WTC11 (cell line): ENCODE measurements at regions not wholly inside any gene's neighbourhood (a gene's known extent, or its start where the extent isn't known, plus 50 kb on each side); places are given as distances from the start of the nearest gene placed in this dataset.

Experiments
- ATAC-seq: fragments of 200-7000 bp; cut with Tn5 transposase; 2 replicates; pipeline ENCODE4 v1.10.0; 2021; ENCODE audit warnings: mild to moderate bottlenecking, moderate library complexity
- CTCF ChIA-PET: fragments of 300-600 bp; sonication (Branson Sonifier 250); formaldehyde crosslinking; loops from one replicate; lab custom pipeline; 2021; ENCODE audit warnings: antibody characterized with exemption; lab: Charles Lee
- POLR2A ChIA-PET: fragments of 350-600 bp; sonication (Branson Sonifier 250); formaldehyde crosslinking; loops from one replicate; lab custom pipeline; 2021; ENCODE audit warnings: antibody characterized with exemption; lab: Charles Lee
- DNase-seq: peaks from one replicate; pipeline ENCODE4 v3.0.0; 2021; ENCODE audit warnings: low spot score
- H3K27ac Mint-ChIP-seq: 2 replicates; pipeline ENCODE4 v1.8.0; 2021; ENCODE audit warnings: mixed read lengths
- H3K27me3 Mint-ChIP-seq: 2 replicates; pipeline ENCODE4 v1.8.0; 2021; ENCODE audit warnings: low read depth, mild to moderate bottlenecking, moderate library complexity, mixed read lengths
- H3K36me3 Mint-ChIP-seq: 2 replicates; pipeline ENCODE4 v1.8.0; 2021; ENCODE audit warnings: mixed read lengths
- H3K4me1 Mint-ChIP-seq: 2 replicates; pipeline ENCODE4 v1.8.0; 2022; ENCODE audit warnings: mixed read lengths
- H3K4me3 Mint-ChIP-seq: 2 replicates; pipeline ENCODE4 v1.8.0; 2021; ENCODE audit warnings: mild to moderate bottlenecking, moderate library complexity, mixed read lengths
- H3K9me3 Mint-ChIP-seq: 2 replicates; pipeline ENCODE4 v1.8.0; 2021; ENCODE audit warnings: mixed read lengths
- EMX1 ChIP-seq: fragments of 250-450 bp; sonication (Bioruptor Pico); IDR thresholded peaks from 2 replicates; pipeline ENCODE4 v1.8.0; 2021; ENCODE audit warnings: mild to moderate bottlenecking
- FOXJ3 ChIP-seq: sonication (generic); formaldehyde crosslinking; IDR thresholded peaks from 2 replicates; pipeline ENCODE4 v1.9.0; 2021; ENCODE audit warnings: missing genetic modification reagents, mild to moderate bottlenecking, borderline replicate concordance
- GTF2I ChIP-seq: fragments of 250-450 bp; sonication (Bioruptor Pico); conservative IDR thresholded peaks from 2 replicates; pipeline ENCODE4 v1.4.0; 2021; ENCODE audit warnings: mild to moderate bottlenecking
- JAZF1 ChIP-seq: fragments of 250-450 bp; sonication (Bioruptor Pico); IDR thresholded peaks from 2 replicates; pipeline ENCODE4 v1.9.0; 2021; ENCODE audit warnings: moderate library complexity, mild to moderate bottlenecking, inconsistent platforms
- NFYB ChIP-seq: sonication (generic); formaldehyde crosslinking; conservative IDR thresholded peaks from 2 replicates; pipeline ENCODE4 v1.8.0; 2022; ENCODE audit warnings: low read depth, missing genetic modification reagents
- NR3C1 ChIP-seq: sonication (generic); formaldehyde crosslinking; conservative IDR thresholded peaks from 2 replicates; pipeline ENCODE4 v1.8.1; 2023; ENCODE audit warnings: low read depth, mild to moderate bottlenecking, missing genetic modification reagents
- SMAD4 ChIP-seq: sonication (generic); formaldehyde crosslinking; IDR thresholded peaks from 2 replicates; pipeline ENCODE4 v1.8.0; 2022; ENCODE audit warnings: mild to moderate bottlenecking, missing genetic modification reagents
- ZNF232 ChIP-seq: sonication (generic); formaldehyde crosslinking; IDR thresholded peaks from 2 replicates; pipeline ENCODE4 v1.8.0; 2022; ENCODE audit warnings: mild to moderate bottlenecking, missing genetic modification reagents
- ZNF671 ChIP-seq: fragments of 250-450 bp; sonication (Bioruptor Pico); IDR thresholded peaks from 2 replicates; pipeline ENCODE4 v1.8.0; 2021; ENCODE audit warnings: mild to moderate bottlenecking
- TF ChIP-seq, protein P1 (sequence below): fragments of 250-450 bp; sonication (Bioruptor Pico); IDR thresholded peaks from 2 replicates; pipeline ENCODE4 v1.9.0; 2021; ENCODE audit warnings: mild to moderate bottlenecking
- TF ChIP-seq, protein P2 (sequence below): sonication (generic); formaldehyde crosslinking; IDR thresholded peaks from 2 replicates; pipeline ENCODE4 v1.8.1; 2023; ENCODE audit warnings: mild to moderate bottlenecking, missing genetic modification reagents, moderate library complexity
- TF ChIP-seq, protein P3 (sequence below): sonication (generic); formaldehyde crosslinking; IDR thresholded peaks from 2 replicates; pipeline ENCODE4 v1.8.1; 2022; ENCODE audit warnings: low read depth, mild to moderate bottlenecking, moderate library complexity, missing genetic modification reagents, borderline replicate concordance
- TF ChIP-seq, protein P4 (sequence below): fragments of 200-600 bp; IDR thresholded peaks from 2 replicates; pipeline ENCODE4 v1.8.0; 2022; ENCODE audit warnings: antibody characterized with exemption
- TF ChIP-seq, protein P5 (sequence below): sonication (generic); formaldehyde crosslinking; IDR thresholded peaks from 2 replicates; pipeline ENCODE4 v1.8.0; 2022; ENCODE audit warnings: mild to moderate bottlenecking, missing genetic modification reagents
- TF ChIP-seq, protein P6 (sequence below): sonication (generic); formaldehyde crosslinking; IDR thresholded peaks from 2 replicates; pipeline ENCODE4 v1.8.1; 2022; ENCODE audit warnings: low read depth, missing genetic modification reagents, borderline replicate concordance
- TF ChIP-seq, protein P7 (sequence below): sonication (generic); formaldehyde crosslinking; IDR thresholded peaks from 2 replicates; pipeline ENCODE4 v1.8.0; 2023; ENCODE audit warnings: mild to moderate bottlenecking, missing genetic modification reagents

DNA sequence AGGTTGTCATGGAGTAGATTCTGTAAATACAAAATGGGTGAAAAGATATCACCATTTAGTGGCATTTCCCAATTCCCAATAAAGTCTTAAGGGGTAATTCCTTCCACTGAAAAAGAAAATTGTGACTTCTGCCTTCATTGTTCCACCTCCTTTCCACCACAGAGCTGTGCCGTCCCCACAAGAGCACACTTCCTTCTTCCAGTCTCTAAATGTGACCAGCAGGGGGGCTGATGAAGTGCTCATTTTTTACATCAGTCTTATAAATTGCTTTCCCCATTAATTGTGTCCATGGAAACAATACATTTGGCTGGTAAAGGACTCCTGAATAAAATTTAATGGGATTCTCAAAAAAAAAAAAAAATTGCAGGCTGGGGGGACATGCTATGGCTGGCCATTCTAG is 260.8 kb upstream of the PSMD7 start (continued):
- TF ChIP-seq, protein P1, sequence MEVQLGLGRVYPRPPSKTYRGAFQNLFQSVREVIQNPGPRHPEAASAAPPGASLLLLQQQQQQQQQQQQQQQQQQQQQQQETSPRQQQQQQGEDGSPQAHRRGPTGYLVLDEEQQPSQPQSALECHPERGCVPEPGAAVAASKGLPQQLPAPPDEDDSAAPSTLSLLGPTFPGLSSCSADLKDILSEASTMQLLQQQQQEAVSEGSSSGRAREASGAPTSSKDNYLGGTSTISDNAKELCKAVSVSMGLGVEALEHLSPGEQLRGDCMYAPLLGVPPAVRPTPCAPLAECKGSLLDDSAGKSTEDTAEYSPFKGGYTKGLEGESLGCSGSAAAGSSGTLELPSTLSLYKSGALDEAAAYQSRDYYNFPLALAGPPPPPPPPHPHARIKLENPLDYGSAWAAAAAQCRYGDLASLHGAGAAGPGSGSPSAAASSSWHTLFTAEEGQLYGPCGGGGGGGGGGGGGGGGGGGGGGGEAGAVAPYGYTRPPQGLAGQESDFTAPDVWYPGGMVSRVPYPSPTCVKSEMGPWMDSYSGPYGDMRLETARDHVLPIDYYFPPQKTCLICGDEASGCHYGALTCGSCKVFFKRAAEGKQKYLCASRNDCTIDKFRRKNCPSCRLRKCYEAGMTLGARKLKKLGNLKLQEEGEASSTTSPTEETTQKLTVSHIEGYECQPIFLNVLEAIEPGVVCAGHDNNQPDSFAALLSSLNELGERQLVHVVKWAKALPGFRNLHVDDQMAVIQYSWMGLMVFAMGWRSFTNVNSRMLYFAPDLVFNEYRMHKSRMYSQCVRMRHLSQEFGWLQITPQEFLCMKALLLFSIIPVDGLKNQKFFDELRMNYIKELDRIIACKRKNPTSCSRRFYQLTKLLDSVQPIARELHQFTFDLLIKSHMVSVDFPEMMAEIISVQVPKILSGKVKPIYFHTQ, result no peak
- TF ChIP-seq, protein P2, sequence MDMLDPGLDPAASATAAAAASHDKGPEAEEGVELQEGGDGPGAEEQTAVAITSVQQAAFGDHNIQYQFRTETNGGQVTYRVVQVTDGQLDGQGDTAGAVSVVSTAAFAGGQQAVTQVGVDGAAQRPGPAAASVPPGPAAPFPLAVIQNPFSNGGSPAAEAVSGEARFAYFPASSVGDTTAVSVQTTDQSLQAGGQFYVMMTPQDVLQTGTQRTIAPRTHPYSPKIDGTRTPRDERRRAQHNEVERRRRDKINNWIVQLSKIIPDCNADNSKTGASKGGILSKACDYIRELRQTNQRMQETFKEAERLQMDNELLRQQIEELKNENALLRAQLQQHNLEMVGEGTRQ, result no peak
- TF ChIP-seq, protein P3, sequence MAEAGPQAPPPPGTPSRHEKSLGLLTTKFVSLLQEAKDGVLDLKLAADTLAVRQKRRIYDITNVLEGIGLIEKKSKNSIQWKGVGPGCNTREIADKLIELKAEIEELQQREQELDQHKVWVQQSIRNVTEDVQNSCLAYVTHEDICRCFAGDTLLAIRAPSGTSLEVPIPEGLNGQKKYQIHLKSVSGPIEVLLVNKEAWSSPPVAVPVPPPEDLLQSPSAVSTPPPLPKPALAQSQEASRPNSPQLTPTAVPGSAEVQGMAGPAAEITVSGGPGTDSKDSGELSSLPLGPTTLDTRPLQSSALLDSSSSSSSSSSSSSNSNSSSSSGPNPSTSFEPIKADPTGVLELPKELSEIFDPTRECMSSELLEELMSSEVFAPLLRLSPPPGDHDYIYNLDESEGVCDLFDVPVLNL (CRISPR knock-in tag), result no peak
- TF ChIP-seq GTF2I (CRISPR knock-in tag), result no peak
- no peak for TF ChIP-seq JAZF1 (CRISPR knock-in tag)
- TF ChIP-seq SMAD4 (CRISPR knock-in tag), result no peak

DNA sequence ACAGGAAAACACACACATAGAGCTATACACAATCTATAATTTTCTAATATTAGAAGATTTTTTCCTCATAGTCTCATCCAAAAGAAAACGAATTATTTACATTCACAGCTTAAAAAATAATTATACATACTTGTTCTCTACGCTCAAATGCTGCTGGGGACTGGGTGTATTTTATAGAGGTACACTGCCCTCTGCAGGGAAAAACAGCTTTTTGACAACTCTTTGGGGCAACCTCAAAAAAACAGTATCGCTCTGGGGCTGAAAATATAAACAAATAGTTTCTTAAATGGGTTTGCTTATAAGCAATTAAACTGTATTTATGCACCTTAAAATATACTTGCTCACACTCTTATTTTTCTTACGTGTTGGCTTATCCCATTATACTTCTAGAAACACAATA is 261.8 kb upstream of the PSMD7 start:
- POLR2A ChIA-PET, result no interaction called here
- Mint-ChIP-seq H3K4me1 (peaks cover 71% of the 10 kb centered on the region), H3K4me3 (no peak overlapping the region), H3K36me3 (no peaks in the 10 kb centered on the region), H3K27me3 (peaks cover 4% of the 10 kb centered on the region; the same call in 1 of the 2 replicates), H3K9me3 (no peaks in the 10 kb centered on the region), H3K27ac (0 out of 2 replicates have a peak overlapping the region, but pooled peaks have one; percentile 16)
- no peak for DNase-seq
- CTCF ChIA-PET, result interaction anchor here (0.6 to 3.6 kb wide), 35 partner anchors 8 to 857 kb away, joined by 3 to 42 read pairs (median 5); no protein-coding TSS in a partner anchor
- peak; percentile 40; the same call in 1 of the 2 replicates for ATAC-seq
- TF ChIP-seq, protein P4, sequence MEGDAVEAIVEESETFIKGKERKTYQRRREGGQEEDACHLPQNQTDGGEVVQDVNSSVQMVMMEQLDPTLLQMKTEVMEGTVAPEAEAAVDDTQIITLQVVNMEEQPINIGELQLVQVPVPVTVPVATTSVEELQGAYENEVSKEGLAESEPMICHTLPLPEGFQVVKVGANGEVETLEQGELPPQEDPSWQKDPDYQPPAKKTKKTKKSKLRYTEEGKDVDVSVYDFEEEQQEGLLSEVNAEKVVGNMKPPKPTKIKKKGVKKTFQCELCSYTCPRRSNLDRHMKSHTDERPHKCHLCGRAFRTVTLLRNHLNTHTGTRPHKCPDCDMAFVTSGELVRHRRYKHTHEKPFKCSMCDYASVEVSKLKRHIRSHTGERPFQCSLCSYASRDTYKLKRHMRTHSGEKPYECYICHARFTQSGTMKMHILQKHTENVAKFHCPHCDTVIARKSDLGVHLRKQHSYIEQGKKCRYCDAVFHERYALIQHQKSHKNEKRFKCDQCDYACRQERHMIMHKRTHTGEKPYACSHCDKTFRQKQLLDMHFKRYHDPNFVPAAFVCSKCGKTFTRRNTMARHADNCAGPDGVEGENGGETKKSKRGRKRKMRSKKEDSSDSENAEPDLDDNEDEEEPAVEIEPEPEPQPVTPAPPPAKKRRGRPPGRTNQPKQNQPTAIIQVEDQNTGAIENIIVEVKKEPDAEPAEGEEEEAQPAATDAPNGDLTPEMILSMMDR, result peak; percentile 42
- TF ChIP-seq ZNF671 (CRISPR knock-in tag), result no peak

DNA sequence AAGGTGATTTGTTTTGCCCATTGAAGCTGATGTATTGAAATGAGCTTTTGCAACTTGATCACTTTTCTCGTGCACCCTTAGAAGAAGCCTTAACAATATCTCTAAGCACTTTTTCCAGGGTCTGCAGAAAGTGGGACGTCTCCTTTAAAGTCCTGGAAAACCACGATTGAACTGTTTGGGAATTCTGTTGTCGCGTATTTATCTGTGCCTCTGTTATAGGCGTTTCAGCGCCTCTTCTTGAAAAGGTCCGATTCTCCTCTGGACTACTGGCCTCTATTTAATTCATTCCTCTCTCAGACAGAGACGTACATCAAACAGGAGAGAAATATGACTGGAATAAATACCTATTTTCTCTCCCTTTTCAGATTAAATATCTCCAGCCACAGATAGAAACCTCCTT is 262.4 kb upstream of the PSMD7 start:
- ATAC-seq (no peak), DNase-seq (no peak)
- no peak overlapping the region for H3K4me3 Mint-ChIP-seq
- no peak overlapping the region for H3K27ac Mint-ChIP-seq
- peaks cover 78% of the 10 kb centered on the region for H3K4me1 Mint-ChIP-seq
- peaks cover 5% of the 10 kb centered on the region; the same call in 1 of the 2 replicates for H3K27me3 Mint-ChIP-seq
- CTCF ChIA-PET, result interaction anchor here (0.6 to 3.6 kb wide), 27 partner anchors 9 to 856 kb away, joined by 3 to 42 read pairs (median 7); no protein-coding TSS in a partner anchor
- no peaks in the 10 kb centered on the region for H3K36me3 Mint-ChIP-seq
- no peaks in the 10 kb centered on the region for H3K9me3 Mint-ChIP-seq
- POLR2A ChIA-PET, result no interaction called here
- TF ChIP-seq, protein P1, result no peak
- TF ChIP-seq, protein P5, sequence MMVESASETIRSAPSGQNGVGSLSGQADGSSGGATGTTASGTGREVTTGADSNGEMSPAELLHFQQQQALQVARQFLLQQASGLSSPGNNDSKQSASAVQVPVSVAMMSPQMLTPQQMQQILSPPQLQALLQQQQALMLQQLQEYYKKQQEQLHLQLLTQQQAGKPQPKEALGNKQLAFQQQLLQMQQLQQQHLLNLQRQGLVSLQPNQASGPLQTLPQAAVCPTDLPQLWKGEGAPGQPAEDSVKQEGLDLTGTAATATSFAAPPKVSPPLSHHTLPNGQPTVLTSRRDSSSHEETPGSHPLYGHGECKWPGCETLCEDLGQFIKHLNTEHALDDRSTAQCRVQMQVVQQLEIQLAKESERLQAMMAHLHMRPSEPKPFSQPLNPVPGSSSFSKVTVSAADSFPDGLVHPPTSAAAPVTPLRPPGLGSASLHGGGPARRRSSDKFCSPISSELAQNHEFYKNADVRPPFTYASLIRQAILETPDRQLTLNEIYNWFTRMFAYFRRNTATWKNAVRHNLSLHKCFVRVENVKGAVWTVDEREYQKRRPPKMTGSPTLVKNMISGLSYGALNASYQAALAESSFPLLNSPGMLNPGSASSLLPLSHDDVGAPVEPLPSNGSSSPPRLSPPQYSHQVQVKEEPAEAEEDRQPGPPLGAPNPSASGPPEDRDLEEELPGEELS (CRISPR knock-in tag), result no peak
- TF ChIP-seq ZNF232 (CRISPR knock-in tag) (no peak), EMX1 (no peak), FOXJ3 (CRISPR knock-in tag) (no peak), NFYB (CRISPR knock-in tag) (no peak), NR3C1 (CRISPR knock-in tag) (no peak)
- TF ChIP-seq, protein P6, sequence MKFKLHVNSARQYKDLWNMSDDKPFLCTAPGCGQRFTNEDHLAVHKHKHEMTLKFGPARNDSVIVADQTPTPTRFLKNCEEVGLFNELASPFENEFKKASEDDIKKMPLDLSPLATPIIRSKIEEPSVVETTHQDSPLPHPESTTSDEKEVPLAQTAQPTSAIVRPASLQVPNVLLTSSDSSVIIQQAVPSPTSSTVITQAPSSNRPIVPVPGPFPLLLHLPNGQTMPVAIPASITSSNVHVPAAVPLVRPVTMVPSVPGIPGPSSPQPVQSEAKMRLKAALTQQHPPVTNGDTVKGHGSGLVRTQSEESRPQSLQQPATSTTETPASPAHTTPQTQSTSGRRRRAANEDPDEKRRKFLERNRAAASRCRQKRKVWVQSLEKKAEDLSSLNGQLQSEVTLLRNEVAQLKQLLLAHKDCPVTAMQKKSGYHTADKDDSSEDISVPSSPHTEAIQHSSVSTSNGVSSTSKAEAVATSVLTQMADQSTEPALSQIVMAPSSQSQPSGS (CRISPR knock-in tag), result no peak
- TF ChIP-seq, protein P7, sequence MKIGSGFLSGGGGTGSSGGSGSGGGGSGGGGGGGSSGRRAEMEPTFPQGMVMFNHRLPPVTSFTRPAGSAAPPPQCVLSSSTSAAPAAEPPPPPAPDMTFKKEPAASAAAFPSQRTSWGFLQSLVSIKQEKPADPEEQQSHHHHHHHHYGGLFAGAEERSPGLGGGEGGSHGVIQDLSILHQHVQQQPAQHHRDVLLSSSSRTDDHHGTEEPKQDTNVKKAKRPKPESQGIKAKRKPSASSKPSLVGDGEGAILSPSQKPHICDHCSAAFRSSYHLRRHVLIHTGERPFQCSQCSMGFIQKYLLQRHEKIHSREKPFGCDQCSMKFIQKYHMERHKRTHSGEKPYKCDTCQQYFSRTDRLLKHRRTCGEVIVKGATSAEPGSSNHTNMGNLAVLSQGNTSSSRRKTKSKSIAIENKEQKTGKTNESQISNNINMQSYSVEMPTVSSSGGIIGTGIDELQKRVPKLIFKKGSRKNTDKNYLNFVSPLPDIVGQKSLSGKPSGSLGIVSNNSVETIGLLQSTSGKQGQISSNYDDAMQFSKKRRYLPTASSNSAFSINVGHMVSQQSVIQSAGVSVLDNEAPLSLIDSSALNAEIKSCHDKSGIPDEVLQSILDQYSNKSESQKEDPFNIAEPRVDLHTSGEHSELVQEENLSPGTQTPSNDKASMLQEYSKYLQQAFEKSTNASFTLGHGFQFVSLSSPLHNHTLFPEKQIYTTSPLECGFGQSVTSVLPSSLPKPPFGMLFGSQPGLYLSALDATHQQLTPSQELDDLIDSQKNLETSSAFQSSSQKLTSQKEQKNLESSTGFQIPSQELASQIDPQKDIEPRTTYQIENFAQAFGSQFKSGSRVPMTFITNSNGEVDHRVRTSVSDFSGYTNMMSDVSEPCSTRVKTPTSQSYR (CRISPR knock-in tag), result no peak
